ENCODE measurements at regions not wholly inside any gene's neighbourhood (a gene's known extent, or its start where the extent isn't known, plus 50 kb on each side); places are given as distances from the start of the nearest gene placed in this dataset.

DNA sequence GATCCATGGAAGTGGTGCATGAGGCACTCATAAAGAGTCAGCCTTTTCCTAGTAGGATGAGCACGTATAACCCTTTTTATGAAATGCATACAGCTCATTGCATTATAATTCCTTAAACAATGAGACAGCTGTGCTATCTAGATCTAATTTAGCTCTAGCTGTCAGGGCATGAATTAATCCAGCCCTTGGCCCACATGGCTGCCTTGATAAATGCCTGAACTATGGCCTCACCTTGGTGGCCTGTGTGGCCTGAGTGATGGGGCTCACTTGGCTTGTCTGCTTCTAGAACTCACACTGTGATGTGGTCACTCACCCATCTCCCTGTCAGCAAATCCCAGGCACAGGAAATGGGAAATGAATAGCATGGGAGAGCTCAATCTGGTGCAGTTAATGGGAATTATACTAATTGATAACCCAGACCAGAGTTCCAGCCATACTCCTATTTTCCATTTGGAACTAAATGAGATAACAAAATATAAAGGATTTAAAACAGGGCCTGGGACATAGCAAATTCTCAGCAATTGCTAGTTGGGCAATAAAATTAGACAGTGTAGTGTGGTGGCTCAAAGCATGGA lies 153.6 kb downstream of the HS3ST2 start:
- no peaks in the 10 kb centered on the region for H3K36me3 ChIP-seq (replicated peaks; ENCODE audit: control insufficient read depth, insufficient read depth, low read length)
- no peaks in the 10 kb centered on the region for H3K27me3 ChIP-seq (ENCODE audit: control insufficient read depth, insufficient read depth, low read length)
- H3K4me3 ChIP-seq (ENCODE audit: insufficient read depth, low read depth, low read length): no peak overlapping the region
- no peak for DNase-seq
